ENCODE measurements at regions not wholly inside any gene's neighbourhood (a gene's known extent, or its start where the extent isn't known, plus 50 kb on each side); places are given as distances from the start of the nearest gene placed in this dataset.
"Not testable (repeated sequence)": the region's sequence is repeated elsewhere in the genome, so short reads cannot be mapped to it uniquely, and the experiment has no call there.

DNA sequence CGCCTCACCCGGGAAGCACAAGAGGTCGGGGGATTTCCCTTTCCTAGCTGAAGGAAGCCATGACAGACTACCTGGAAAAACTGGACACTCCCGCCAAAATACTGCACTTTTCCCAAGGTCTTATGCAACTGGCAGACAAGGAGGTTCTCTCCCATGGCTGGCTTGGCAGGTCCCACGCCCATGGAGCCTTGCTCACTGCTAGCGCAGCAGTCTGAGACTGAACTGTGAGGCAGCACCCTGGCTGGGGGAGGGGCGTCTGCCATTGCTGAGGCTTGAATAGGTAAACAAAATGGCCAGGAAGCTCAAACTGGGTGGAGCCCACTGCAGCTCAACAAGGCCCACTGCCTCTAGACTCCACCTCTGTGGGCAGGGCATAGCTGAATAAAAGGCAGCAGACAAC, 92.1 kb downstream of the C4BPA start:
- peak; percentile 58 for ATAC-seq

DNA sequence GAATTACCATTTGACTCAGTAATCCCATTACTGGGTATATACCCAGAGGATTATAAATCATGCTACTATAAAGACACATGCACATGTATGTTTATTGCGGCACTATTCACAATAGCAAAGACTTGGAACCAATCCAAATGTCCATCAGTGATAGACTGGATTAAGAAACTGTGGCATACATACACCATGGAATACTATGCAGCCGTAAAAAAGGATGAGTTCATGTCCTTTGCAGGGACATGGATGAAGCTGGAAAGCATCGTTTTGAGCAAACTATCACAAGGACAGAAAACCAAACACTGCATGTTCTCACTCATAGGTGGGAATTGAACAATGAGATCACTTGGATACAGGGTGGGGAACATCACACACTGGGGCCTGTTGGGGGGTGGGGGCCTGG, 97.5 kb downstream of the C4BPA start:
- not testable (repeated sequence) for ATAC-seq

DNA sequence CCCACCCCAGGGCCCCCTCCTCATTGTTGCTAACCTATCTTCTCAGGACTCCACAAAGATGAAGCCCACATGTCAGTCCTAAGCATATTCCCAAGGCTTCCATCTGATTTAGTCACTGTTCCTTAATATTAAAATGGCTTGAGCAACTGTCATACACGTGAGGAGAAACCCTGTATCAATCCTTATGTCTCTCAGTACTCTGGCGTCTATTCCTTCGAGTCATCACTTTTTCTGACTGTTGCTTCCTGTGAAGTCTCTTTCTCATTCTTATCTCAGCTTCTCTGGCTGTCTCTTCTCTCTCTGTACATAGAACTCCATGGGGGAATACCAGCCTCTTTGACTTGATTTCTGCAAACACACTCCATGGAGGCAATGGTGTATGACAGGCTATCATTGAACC, 98.4 kb downstream of the C4BPA start:
- no peak for ATAC-seq

DNA sequence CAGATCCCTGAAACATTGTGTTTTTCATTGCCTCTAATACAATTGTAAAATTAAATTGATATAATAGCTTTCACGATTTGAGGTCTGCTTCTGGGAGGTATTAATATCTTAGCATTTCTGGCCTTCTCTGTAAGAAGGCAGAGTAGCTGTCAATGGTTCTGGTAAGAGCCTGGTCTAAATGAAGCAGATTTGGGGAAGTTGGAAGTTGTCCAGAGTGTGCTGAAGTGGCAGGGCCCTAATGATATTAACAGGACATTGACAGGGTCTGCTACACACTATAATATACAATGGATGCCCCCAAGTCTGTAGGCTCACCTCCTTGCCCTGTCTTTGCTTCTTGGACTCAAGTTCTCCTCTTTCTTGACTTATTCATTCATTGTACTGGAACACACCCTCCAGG, 99.5 kb downstream of the C4BPA start:
- ATAC-seq: no peak

DNA sequence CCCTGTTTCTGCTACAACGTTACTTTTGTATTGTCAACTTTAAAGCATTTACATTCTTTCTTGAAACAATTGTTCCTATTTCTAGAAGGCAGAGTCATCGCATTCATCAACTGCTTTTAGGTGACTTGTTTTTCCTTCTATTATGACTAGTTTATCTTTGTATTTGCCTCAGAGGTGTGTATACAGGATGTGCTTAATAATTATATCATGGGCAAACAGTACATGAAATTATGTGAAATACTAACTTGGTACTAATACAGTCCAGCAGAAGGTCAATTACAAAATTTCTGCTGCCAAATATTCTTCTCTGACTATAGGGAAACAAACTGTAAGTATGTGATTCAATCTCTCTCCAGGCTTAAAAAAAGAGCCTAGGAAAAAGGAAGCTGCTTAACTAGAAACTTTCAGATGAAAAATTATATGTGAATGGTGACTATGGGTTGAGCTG, 101.6 kb downstream of the C4BPA start:
- peak; percentile 70 for ATAC-seq

DNA sequence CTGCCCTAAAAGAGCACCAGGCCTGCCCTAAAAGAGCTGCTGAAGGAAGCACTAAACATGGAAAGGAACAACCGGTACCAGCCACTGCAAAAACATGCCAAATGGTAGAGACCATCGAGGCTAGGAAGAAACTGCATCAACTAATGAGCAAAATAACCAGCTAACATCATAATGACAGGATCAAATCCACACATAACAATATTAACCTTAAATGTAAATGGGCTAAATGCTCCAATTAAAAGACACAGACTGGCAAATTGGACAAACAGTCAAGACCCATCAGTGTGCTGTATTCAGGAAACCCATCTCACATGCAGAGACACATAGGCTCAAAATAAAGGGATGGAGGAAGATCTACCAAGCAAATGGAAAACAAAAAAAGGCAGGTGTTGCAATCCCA, 104.7 kb downstream of the C4BPA start:
- ATAC-seq: not testable (repeated sequence)

DNA sequence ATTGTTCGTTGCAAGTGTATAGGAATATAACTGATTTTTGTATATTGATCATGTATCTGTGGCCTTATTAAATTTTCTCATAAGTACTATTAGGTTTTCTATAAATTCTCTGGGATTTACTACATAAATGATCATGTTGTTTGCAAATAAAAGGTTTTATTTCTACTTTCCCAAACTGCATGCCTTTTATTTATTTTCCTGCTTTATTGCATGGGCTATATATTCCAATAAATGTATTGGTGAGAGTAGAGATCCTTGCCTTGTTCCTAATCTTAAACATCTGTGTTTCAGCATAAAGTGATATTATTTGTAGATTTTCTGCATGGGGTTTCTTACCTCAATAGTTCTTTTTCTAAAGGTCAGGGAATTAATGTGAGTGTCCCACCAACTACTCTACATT, 107.0 kb upstream of the CD55 start:
- ATAC-seq: no peak

DNA sequence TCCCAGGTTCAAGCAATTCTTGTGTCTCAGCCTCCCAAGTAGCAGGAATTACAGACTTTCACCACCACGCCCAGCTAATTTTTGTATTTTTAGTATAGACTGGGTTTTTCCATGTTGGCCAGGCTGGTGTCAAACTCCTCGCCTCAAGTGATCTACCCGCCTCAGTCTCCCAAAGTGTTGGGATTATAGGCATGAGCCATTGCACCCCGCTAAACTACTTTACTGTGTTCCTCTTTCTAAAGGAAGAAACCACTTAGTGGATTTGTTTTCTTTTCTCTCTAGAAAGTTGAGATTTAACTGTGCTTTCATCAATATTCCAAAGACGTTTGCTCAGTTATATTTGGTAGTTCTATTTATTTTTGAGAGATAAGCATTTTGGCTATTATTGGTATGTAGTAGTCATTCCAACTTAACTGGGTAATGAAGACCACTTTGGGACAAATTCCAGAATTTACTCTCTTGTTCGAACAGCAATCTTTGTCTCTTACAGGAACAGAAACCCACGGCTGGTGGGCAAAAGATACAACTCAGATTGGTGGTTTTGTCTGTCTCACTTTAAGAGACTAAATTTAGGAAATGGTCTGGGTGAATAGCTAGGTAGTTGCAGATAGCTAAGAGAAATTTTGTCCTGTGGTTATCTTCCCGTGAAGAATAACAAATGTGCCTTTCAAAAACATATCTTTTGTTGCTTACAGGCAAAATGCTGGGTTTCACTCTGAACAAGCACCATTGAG, 103.5 kb upstream of the CD55 start:
- no peak for ATAC-seq

DNA sequence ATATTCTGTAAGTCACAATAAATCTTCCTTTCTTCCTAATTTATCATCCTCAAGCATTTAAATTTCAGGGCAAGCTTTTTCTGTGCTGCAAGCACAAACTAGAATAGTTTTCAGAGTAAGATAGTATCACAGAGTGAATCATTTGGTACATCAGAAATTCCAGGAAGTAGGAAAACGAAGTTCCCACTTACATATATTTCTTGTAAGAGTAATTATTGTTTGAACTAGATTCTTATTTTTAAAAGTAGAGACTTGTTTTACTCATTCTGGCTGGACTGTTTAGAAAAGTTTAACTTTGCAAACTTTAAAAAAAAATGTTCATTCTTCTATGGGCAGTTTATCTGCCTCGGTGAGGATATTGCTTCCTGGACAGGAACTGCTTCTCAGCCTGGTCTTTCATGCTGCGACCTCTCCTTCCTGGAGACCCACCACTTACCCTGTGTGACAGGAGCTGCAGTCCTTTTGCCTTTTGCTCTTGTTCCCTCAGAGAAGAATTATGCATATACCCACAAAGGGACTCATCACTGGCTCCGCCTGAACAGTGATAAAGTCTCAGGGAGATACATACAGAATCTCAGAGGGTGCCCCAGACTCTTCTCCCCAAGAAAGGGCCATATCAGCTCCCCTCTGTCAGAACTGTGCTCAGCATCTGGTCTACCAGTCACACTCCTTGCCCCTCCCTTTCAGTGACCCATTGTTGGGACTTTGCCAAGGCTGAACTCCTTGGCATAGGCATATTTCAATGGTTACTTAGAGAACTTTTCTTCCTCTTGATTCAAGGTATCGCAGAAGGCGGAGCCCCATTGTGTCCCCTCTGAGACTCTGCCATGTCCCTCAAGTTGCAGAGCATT, 102.7 kb upstream of the CD55 start:
- ATAC-seq: peak; percentile 29

DNA sequence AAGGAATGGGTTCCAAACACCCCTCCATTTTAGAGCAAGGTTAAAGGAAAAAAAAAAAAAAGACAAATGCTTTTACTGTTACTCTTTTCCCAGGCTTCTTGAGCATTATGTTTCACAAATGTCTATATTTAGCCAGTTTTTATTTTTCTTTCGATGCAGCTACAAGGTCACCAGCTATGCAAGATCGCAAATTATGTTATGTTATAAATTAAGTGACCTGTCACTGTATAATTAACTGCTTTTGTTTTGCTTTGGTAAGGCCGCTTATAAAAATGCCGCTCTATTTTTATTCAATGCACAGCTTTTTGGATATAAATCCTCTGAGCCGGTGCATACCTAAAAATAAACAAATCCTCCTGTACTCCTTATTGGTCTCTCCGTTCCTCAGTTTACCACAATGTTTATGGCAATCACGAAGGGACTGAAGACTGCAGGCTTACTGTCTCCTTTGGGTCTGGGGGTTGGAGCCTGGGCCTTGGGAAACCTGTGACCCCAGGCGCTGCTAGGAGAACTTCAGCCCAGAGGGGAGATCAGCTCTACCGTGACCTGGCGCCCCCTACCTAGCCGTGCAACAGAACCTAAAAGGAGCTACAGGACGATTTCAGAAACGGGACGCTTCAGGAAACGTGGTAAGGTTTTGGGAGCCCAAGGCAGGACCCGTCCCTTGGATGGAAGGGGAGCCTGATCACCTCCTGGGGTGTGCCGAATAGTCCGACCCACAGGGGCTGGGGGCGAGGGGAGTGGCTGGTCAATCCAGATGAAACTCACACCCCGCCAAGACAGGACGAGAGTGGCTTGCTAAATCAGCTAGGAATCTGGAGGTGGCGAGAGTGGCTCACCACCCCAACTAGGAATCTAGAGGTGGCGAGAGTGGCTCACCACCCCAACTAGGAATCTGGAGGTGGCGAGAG, 101.2 kb upstream of the CD55 start:
- ATAC-seq: no peak

DNA sequence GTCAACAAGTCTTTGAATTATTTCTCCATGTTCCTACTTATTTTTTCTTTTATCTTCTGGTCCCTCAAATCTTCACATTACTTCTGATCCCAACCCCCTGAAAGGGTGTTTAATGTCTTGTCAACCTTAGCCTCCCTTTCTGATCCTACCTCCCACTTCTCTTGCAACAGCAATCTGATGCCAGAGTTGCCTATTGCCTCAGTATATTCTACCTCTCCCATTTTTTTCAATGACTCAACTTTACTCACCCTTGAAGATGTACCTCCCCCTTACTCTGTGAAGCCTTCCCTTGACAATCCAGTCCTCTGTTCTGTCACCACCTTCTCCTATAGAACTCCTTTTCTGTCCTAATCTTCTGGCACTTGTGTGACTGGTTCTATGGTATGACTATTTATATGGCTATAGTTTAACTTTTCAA, 99.5 kb upstream of the CD55 start:
- ATAC-seq: peak; percentile 93

DNA sequence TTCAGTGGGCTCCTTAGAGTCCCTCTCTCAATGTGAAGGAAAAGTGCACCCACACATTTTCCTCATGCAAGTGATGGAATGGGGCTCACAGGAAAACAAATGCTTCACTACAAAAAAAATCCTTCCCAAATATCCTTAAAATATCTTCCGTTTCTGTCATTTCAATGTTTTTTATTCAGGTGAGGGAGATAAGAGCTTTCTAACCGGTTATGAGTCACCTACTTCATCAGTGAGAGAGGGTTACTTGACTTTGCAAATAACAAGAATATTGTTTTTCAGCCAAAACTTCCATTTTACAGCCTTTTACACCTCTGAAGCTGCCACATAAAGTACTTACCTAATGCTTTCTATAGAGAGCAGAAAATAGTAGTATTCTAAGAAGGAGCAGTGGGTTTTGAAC, 98.3 kb upstream of the CD55 start:
- ATAC-seq: no peak

DNA sequence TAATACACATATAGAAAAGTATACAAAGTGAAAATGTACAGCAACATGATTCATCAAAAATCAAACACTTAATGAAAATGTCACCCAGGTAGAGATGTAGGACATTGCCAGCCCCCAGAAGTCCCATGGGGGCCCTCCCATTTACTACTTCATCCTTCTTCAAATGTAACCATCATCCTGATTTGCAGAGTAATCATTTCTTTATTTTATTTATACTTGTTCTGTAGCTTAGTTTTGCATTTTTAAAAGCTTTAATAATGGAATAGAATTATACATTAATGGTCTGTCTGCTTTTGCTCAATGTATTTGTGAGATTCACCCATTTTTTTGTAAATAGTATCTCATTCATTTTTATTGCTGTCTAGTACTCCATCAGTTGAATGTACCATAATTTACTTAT, 96.8 kb upstream of the CD55 start:
- no peak for ATAC-seq

DNA sequence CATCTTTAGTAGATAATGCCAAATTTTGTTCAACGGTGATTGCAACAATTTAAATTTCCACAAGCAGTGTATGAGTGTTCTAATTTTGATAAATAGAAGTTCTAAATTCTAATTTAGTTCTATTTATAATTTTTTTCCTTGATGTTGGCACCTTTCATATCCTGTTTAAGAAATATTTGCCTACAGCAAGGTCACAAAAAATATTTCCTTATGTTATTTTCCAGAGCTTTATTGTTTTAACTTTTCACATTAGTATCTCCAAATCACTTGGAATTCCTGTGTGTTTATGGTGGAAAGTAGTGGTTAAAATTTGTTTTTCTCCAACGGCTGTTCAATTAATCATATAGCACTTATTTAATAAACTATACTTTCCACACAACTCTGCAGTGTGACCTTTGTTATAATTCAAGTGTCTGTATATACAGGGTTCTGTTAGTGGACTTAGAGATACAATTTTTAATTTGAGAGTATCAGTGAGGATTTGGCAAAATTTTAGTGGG, 94.3 kb upstream of the CD55 start:
- ATAC-seq: no peak

DNA sequence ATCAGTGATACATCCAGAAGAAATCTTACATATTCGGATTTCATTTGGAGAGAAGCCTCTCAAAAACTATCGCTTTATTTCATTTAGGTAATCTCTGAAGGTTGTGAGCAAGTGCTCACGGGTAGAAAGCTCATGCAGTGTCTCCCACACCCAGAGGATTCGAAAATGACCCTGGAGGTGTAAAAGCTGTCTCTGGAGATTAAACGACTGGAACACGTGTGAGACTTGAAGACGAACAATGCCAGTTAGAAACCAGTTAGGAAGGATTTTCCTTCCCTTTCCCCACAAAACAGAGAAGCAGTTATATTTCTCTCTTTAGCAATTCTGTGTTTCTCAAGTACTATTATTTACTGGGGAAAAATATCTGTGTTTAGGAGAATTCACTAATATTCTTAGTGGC, 92.5 kb upstream of the CD55 start:
- ATAC-seq: no peak

DNA sequence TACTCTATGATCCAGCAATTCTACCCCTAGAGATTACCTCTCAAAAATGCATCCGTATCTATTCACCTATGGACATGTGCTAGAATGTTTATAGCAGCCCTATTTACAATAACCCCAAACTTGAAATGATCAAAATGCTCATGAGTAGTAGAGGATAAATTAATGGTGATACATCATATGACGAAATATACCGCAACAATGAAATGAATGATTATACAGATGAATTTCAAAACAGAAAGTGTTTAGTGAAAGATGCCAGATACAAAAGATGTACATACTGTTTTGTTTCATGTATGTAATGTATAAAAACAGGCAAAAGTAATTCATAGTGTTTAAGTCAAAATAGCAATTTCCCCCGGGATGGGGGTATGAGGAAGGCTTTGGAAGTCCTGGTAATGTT, 91.0 kb upstream of the CD55 start:
- no peak for ATAC-seq

DNA sequence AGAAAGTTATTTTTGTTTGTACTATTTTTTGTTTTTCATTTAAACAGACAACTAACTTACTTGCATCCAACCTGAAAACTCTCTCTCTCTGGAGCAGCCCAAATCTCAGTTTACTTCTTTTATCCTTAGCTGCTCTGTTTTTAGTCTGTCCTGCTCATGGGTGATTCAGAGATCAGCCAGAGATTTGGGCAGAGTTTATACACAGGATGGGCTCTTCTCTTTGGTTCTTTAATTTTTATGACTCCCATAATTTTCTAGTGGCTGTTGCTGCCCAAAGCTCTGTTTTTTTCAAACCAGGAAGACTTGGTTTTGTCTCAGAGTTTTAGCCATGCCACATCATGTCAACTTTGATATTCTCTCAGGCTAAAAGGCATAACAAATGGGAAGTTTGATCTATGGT, 86.8 kb upstream of the CD55 start:
- ATAC-seq: no peak

DNA sequence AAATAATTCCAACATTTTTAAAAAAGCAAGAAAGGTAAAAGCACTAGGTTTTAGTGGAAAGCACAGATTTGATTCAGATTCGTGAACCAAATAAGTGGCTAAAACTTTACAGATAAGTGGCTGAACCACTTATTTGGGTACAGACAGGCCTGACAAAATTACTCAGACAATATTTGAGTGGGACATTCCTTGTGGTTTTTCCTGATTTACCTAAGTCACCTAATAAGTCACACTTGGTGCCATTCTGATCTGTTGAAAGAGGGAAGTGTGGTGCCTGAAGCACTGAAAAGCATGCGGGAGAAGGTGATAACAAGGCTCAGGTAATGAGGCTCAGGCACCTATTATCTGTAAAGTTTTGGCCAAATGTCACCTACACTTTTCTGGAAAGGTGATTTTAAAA, 81.6 kb upstream of the CD55 start:
- no peak for ATAC-seq

DNA sequence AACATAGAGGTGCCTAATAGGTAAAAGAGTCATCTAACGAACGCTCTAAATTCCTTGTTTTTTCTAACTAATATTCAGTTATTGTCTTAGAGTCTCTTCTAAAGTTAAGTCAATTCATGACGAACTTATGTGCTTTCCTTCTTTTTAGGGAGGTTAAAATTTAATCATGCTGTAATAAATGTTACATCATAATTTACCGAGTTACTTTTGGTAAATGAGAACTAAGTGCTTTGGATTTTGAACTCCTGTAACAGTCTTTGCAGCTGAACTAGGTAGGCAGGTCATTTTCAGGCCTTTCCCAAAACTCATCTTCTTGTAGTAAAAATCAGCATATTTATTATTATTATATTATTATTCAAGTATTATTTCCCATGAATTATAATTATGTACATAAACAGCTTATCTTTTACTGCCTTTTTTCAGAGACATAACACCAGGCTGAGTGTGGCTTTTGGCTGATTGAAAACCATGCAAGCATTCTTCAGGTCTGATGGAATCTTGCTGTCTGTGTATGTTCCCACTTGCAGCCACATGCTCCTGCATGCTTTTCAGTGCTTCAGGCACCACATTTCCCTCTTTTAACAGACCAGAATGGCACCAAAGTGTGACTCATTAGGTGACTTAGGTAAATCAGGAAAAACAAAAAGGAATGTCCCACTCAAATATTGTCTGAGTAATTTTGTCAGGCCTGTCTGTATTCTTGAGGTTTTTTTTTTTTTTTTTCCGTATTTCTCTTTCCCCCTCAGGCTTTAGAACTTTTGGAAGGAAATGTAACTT, 81.0 kb upstream of the CD55 start:
- peak; percentile 90 for ATAC-seq

DNA sequence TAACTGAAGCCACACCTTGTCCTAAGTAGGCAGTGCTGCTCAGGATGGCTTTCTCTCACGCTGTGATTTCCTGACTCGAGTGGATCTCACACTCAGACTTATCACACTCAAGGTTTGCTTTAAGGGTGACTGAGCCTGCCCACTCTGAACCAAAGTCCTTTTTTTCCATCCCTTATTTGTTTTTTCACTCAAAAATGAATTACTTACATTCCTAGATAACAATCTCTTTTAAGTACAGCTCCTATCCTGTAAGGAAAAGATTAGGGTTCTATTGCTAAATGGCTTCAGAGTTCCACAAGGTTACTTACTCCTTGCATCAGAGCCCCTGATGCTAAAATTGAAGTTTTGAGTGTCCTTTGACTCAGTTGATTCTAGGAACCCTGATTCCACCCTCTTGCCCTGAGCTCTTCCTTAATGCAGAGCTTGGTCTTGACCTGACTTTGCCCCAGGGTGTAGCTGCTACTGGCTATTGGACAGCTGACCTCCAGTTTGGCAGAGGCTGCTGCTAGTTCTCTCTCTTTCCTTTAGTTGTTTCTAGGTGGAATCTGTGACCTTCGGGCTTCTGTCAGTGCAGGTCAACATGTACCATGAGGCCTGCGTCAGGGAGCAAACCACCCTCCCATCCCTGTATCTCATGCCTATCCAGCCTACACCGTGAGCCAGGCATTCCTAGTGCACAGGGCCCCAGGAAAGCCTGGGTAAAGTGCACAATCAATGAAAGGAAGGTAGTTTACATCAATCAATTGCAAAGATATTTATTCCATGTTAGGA, 80.1 kb upstream of the CD55 start:
- no peak for ATAC-seq
